ENCODE measurements at regions not wholly inside any gene's neighbourhood (a gene's known extent, or its start where the extent isn't known, plus 50 kb on each side); places are given as distances from the start of the nearest gene placed in this dataset.

- H3K9ac ChIP-seq (ENCODE audit: extremely low read depth, insufficient read length, low read length): no peak overlapping the region
- no peaks in the 10 kb centered on the region for H3K79me1 ChIP-seq (ENCODE audit: insufficient read depth, low read depth, low read length, poor library complexity, severe bottlenecking)
- H3K4me2 ChIP-seq (ENCODE audit: insufficient read depth, insufficient read length, low read length): no peak overlapping the region
- TF ChIP-seq CTCF (conservative IDR thresholded peaks at IDR 0.05): no peak
- peaks cover 0 to 5% (median 0%) of the 10 kb centered on the region in 3 experiments; a peak in 1 of 7 replicates for H3K36me3 Mint-ChIP-seq (ENCODE audit: insufficient read depth in 1 of 3, low read depth in 3 of 3)
- no peak overlapping the region for H3K27ac ChIP-seq (ENCODE audit: insufficient read length, low read depth, low read length)
- no peak for DNase-seq
- H2BK120ac ChIP-seq (ENCODE audit: low read depth, low read length, poor library complexity, severe bottlenecking): no peak overlapping the region
- H4K91ac ChIP-seq (ENCODE audit: insufficient read length, low read depth, low read length): no peak overlapping the region
- H2BK20ac ChIP-seq (ENCODE audit: low read depth, low read length, poor library complexity, severe bottlenecking): no peak overlapping the region
- no peak overlapping the region for H2AFZ ChIP-seq (ENCODE audit: low read length)
- no peak overlapping the region for H4K5ac ChIP-seq (ENCODE audit: insufficient read length, low read depth, low read length)
- H2BK15ac ChIP-seq (ENCODE audit: low read depth, low read length): no peak overlapping the region
- H3K27me3 Mint-ChIP-seq (ENCODE audit: low read depth): peaks cover 8% of the 10 kb centered on the region
- H3K4ac ChIP-seq (ENCODE audit: low read depth, low read length): no peak overlapping the region
- H3K4me1 ChIP-seq (ENCODE audit: insufficient read depth, low read length): no peaks in the 10 kb centered on the region
- no peak overlapping the region for H3K23ac ChIP-seq (ENCODE audit: insufficient read length, low read depth, low read length)
- H3K27ac Mint-ChIP-seq: no peak overlapping the region
- no peaks in the 10 kb centered on the region for H4K20me1 ChIP-seq (ENCODE audit: control insufficient read depth, insufficient read depth, insufficient read length)
- H3K9me3 ChIP-seq (ENCODE audit: control insufficient read depth, low read depth, low read length): no peaks in the 10 kb centered on the region
- H2AK5ac ChIP-seq (ENCODE audit: insufficient read length, low read length): no peak overlapping the region
- no peak overlapping the region for H3K18ac ChIP-seq (ENCODE audit: insufficient read length, low read depth, low read length)
- H2BK12ac ChIP-seq (ENCODE audit: insufficient read length, low read depth, low read length): no peak overlapping the region
- no peak overlapping the region for H3K14ac ChIP-seq (ENCODE audit: insufficient read depth, low read length)
- no peak overlapping the region for H3T11ph ChIP-seq (ENCODE audit: low read length)
- no peak overlapping the region for H3K4me3 Mint-ChIP-seq
- no peaks in the 10 kb centered on the region for H3K23me2 ChIP-seq (ENCODE audit: insufficient read length, low read depth, low read length, poor library complexity, severe bottlenecking)
- H3K56ac ChIP-seq (ENCODE audit: insufficient read length, low read depth, low read length): no peak overlapping the region
- WGBS (ENCODE audit: extremely low coverage, insufficient read length, low lambda C conversion rate): no CpG with 5 or more reads among the region's 5 CpGs
- no peak overlapping the region for H4K8ac ChIP-seq (replicated peaks; ENCODE audit: insufficient read length, low read depth, low read length)
- H3K27me3 ChIP-seq (ENCODE audit: insufficient read depth, low read length): no peaks in the 10 kb centered on the region
- H3K9me3 Mint-ChIP-seq: peaks cover 3 to 4% of the 10 kb centered on the region in 2 experiments; a peak in 4 of 5 replicates
- no peaks in the 10 kb centered on the region for H3K79me2 ChIP-seq (ENCODE audit: insufficient read depth, low read length)
- H3K4me1 Mint-ChIP-seq: peaks cover 0 to 3% of the 10 kb centered on the region in 2 experiments; a peak in 1 of 4 replicates
- no peak overlapping the region for H2BK5ac ChIP-seq (ENCODE audit: insufficient read length, low read length)
Measured at GRCh38 chr15:52844823-52845222, 54.7 kb upstream of the ONECUT1 start.
